Brain microvascular endothelial cell (primary cell): ENCODE measurements at regions not wholly inside any gene's neighbourhood (a gene's known extent, or its start where the extent isn't known, plus 50 kb on each side); places are given as distances from the start of the nearest gene placed in this dataset.

ENCODE experiments used
- DNase-seq: peaks from one replicate; pipeline ENCODE4 v3.0.0-alpha.2; 2020
- H3K27ac ChIP-seq: fragments of 250-450 bp; sonication (Bioruptor Pico); 2 replicates; pipeline ENCODE4 v1.5.1; 2020; ENCODE audit warnings: mild to moderate bottlenecking, moderate library complexity
- H3K27me3 ChIP-seq: fragments of 250-450 bp; sonication (Bioruptor Pico); replicated peaks from 2 replicates; pipeline ENCODE4 v1.5.1; 2020; ENCODE audit warnings: mild to moderate bottlenecking
- H3K36me3 ChIP-seq: fragments of 250-450 bp; sonication (Bioruptor Pico); replicated peaks from 2 replicates; pipeline ENCODE4 v1.5.1; 2020; ENCODE audit warnings: mild to moderate bottlenecking
- H3K4me3 ChIP-seq: 2 replicates; pipeline ENCODE4 v1.5.1; 2011; ENCODE audit warnings: low read depth, mild to moderate bottlenecking, control low read depth, low read length, moderate library complexity
- CTCF ChIP-seq: IDR thresholded peaks from 2 replicates; pipeline ENCODE4 v1.5.1; 2011; ENCODE audit warnings: low read depth, mild to moderate bottlenecking, moderate library complexity, low read length, control low read depth, inconsistent platforms; ENCODE audit errors: missing control alignments
- in situ Hi-C: cut with HindIII; loops from 2 replicates; pipeline ENCODE4 v1.10.0; 2017; ENCODE audit warnings: low sequenced_read_pairs, low pct_ligation_motif_present

- no peak for TF ChIP-seq CTCF
- Histone ChIP-seq H3K27me3 (no peaks in the 10 kb centered on the region), H3K4me3 (no peak overlapping the region), H3K27ac (no peak overlapping the region), H3K36me3 (no peaks in the 10 kb centered on the region)
- no peak for DNase-seq
- in situ Hi-C loops = no loop called here
These were observed 61.4 kb upstream of the ABCB5 start for GRCh38 chr7:20554072-20554471.

- H3K4me3 ChIP-seq = no peak overlapping the region
- in situ Hi-C loops = no loop called here
- H3K27ac ChIP-seq = no peak overlapping the region
- no peak for DNase-seq
- H3K36me3 ChIP-seq = no peaks in the 10 kb centered on the region
- TF ChIP-seq CTCF = no peak
- no peaks in the 10 kb centered on the region for H3K27me3 ChIP-seq
These were observed 59.4 kb upstream of the ABCB5 start for GRCh38 chr7:20556091-20556490.

GRCh38 chr7:20557116-20557515 lies 58.4 kb upstream of the ABCB5 start:
- no peaks in the 10 kb centered on the region for H3K27me3 ChIP-seq
- in situ Hi-C loops = no loop called here
- TF ChIP-seq CTCF = no peak
- H3K4me3 ChIP-seq = no peak overlapping the region
- no peak overlapping the region for H3K27ac ChIP-seq
- H3K36me3 ChIP-seq = no peaks in the 10 kb centered on the region
- no peak for DNase-seq

- no peaks in the 10 kb centered on the region for H3K27me3 ChIP-seq
- in situ Hi-C loops = no loop called here
- no peaks in the 10 kb centered on the region for H3K36me3 ChIP-seq
- DNase-seq = no peak
- no peak overlapping the region for H3K4me3 ChIP-seq
- no peak for TF ChIP-seq CTCF
- no peak overlapping the region for H3K27ac ChIP-seq
These were observed 56.3 kb upstream of the ABCB5 start for GRCh38 chr7:20558963-20559716.

DNA sequence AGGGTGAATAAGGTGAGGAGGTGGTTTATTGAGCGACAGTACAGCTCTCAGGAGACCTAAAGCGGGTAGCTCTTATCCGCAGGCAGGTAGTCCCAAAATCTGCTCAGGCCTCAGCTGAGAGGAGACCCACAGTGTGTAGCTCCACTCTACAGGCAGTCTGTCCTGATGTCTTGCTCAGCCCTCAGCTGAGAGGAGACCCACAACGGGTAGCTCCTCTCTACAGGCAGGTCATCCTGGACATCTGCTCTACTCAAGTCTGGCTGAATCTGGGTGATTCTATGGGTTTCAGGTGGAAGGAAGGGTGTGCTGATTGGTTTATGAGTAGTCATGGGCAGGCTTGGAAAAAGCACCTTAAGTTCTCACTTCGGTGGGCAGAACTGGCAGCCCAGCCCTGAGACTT lies 55.6 kb upstream of the ABCB5 start:
- DNase-seq = no peak
- in situ Hi-C loops = no loop called here
- H3K27ac ChIP-seq = no peak overlapping the region
- no peaks in the 10 kb centered on the region for H3K36me3 ChIP-seq
- no peak for TF ChIP-seq CTCF
- no peaks in the 10 kb centered on the region for H3K27me3 ChIP-seq
- H3K4me3 ChIP-seq = no peak overlapping the region
